ENCODE measurements at regions not wholly inside any gene's neighbourhood (a gene's known extent, or its start where the extent isn't known, plus 50 kb on each side); places are given as distances from the start of the nearest gene placed in this dataset.

GRCh38 chr13:105979131-105980011 lies 556.1 kb downstream of the EFNB2 start:
- no peak for TF ChIP-seq CTCF (IDR thresholded peaks at IDR 0.05; ENCODE audit: insufficient read depth, low read length, poor library complexity, severe bottlenecking)
- Histone ChIP-seq H3K36me3 (ENCODE audit: control insufficient read depth, insufficient read depth, low read length) (no peaks in the 10 kb centered on the region), H3K27me3 (replicated peaks; ENCODE audit: control insufficient read depth, insufficient read depth, low read length) (no peaks in the 10 kb centered on the region), H3K4me3 (replicated peaks; ENCODE audit: low read depth, low read length) (no peak overlapping the region)
- no peak for DNase-seq (ENCODE audit: extremely low read depth, insufficient read length)

- DNase-seq (ENCODE audit: extremely low read depth, insufficient read length) = no peak
- no peak for TF ChIP-seq CTCF (IDR thresholded peaks at IDR 0.05; ENCODE audit: insufficient read depth, low read length, poor library complexity, severe bottlenecking)
- Histone ChIP-seq H3K36me3 (ENCODE audit: control insufficient read depth, insufficient read depth, low read length) (no peaks in the 10 kb centered on the region), H3K27me3 (replicated peaks; ENCODE audit: control insufficient read depth, insufficient read depth, low read length) (no peaks in the 10 kb centered on the region), H3K4me3 (replicated peaks; ENCODE audit: low read depth, low read length) (no peak overlapping the region)
Observed at GRCh38 chr13:105974380-105974779, 561.1 kb downstream of the EFNB2 start.

GRCh38 chr13:105972811-105973590 lies 562.5 kb downstream of the EFNB2 start:
- Histone ChIP-seq H3K36me3 (ENCODE audit: control insufficient read depth, insufficient read depth, low read length) (no peaks in the 10 kb centered on the region), H3K27me3 (replicated peaks; ENCODE audit: control insufficient read depth, insufficient read depth, low read length) (no peaks in the 10 kb centered on the region), H3K4me3 (replicated peaks; ENCODE audit: low read depth, low read length) (no peak overlapping the region)
- TF ChIP-seq CTCF (IDR thresholded peaks at IDR 0.05; ENCODE audit: insufficient read depth, low read length, poor library complexity, severe bottlenecking) = no peak
- DNase-seq (ENCODE audit: extremely low read depth, insufficient read length) = no peak

GRCh38 chr13:105972306-105972721 lies 563.1 kb downstream of the EFNB2 start:
- Histone ChIP-seq H3K27me3 (replicated peaks; ENCODE audit: control insufficient read depth, insufficient read depth, low read length) (no peaks in the 10 kb centered on the region), H3K36me3 (ENCODE audit: control insufficient read depth, insufficient read depth, low read length) (no peaks in the 10 kb centered on the region), H3K4me3 (replicated peaks; ENCODE audit: low read depth, low read length) (no peak overlapping the region)
- no peak for TF ChIP-seq CTCF (IDR thresholded peaks at IDR 0.05; ENCODE audit: insufficient read depth, low read length, poor library complexity, severe bottlenecking)
- DNase-seq (ENCODE audit: extremely low read depth, insufficient read length) = no peak

- no peak overlapping the region for H3K4me3 ChIP-seq (replicated peaks; ENCODE audit: low read depth, low read length)
Observed at GRCh38 chr13:105971738-105972137, 563.7 kb downstream of the EFNB2 start.

More at GRCh38 chr13:105971738-105972137, 563.7 kb downstream of the EFNB2 start:
- no peaks in the 10 kb centered on the region for H3K27me3 ChIP-seq (replicated peaks; ENCODE audit: control insufficient read depth, insufficient read depth, low read length)
- H3K36me3 ChIP-seq (ENCODE audit: control insufficient read depth, insufficient read depth, low read length) = no peaks in the 10 kb centered on the region
- no peak for DNase-seq (ENCODE audit: extremely low read depth, insufficient read length)
- no peak for TF ChIP-seq CTCF (IDR thresholded peaks at IDR 0.05; ENCODE audit: insufficient read depth, low read length, poor library complexity, severe bottlenecking)
